HL-60 (cell line): ENCODE measurements at regions not wholly inside any gene's neighbourhood (a gene's known extent, or its start where the extent isn't known, plus 50 kb on each side); places are given as distances from the start of the nearest gene placed in this dataset.

ENCODE experiments used
- CTCF ChIP-seq: IDR thresholded peaks from one replicate; pipeline ENCODE4 v1.5.1; 2011; ENCODE audit warnings: low read length, control low read depth, inconsistent platforms; ENCODE audit not compliant: insufficient read depth
- POLR2AphosphoS5 ChIP-seq: IDR thresholded peaks from 2 replicates; pipeline ENCODE4 v1.6.1; 2012; ENCODE audit warnings: low read depth
- REST ChIP-seq: IDR thresholded peaks from 2 replicates; pipeline ENCODE4 v1.6.1; 2012; ENCODE audit warnings: low read depth; ENCODE audit not compliant: insufficient replicate concordance

- no peak for TF ChIP-seq REST
- no peak for TF ChIP-seq POLR2AphosphoS5
- no peak for TF ChIP-seq CTCF
Observed at GRCh38 chr4:63678358-63678931, 730.8 kb downstream of the TECRL start.
